Coronary artery (tissue), 2 donors: ENCODE measurements at regions not wholly inside any gene's neighbourhood (a gene's known extent, or its start where the extent isn't known, plus 50 kb on each side); places are given as distances from the start of the nearest gene placed in this dataset.

Experiments used
- DNase-seq: peaks from one replicate; pipeline ENCODE4 v3.0.0-alpha.2; 2017; ENCODE audit warnings: low spot score
- H3K27ac ChIP-seq, 2 donors: fragments of 200-600 bp; sonication (generic); one replicate each; pipeline ENCODE4 v1.5.1; 2016 to 2019
- H3K4me3 ChIP-seq: fragments of 200-600 bp; sonication (generic); 2 replicates; pipeline ENCODE4 v1.5.1; 2016; ENCODE audit warnings: mild to moderate bottlenecking, moderate library complexity
- CTCF ChIP-seq: fragments of 200-600 bp; sonication (generic); IDR thresholded peaks from one replicate; pipeline ENCODE4 v1.5.1; 2019; ENCODE audit warnings: antibody characterized with exemption

DNA sequence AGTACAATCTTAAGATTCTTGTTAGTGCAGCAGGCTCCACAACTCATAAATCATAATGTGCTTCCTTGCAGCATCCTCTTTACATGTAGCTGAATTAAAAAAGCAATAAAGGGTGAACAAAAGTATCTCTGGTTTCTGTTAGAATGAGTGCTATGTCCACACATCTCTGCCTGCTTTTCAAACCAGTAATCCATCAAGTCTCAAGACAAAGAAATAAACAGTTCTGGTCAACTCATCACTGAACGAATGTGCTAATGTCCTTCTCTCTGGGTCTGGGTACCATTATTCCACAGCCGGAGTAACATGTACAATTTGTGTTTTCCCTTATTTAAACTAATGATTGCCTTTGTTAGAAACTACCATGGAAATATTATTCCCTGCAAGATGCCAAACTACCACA lies 273.0 kb upstream of the USP15 start:
- no peak for DNase-seq
- H3K27ac ChIP-seq = no peak overlapping the region
- TF ChIP-seq CTCF = no peak
- H3K4me3 ChIP-seq = no peak overlapping the region

DNA sequence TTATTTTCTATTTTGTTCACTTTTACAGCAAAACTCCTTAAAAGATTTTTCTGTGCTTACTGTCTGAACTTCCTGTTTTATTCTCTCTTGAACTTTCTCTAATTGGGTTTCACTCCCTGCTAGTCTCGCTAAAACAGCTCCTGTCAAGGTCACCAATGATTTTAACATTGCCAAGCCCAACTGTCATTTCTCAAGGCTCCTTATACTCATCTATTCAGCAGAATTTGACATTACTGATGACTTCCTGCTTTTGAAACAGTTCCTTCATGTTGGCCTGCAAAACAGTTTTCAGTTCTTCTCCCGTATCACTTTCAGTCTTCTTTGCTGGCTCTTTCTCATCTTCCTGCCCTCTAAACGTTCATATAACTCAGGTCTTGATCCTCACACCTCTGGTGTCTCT lies 268.5 kb upstream of the USP15 start:
- no peak for DNase-seq
- no peak for TF ChIP-seq CTCF
- Histone ChIP-seq H3K4me3 (no peak overlapping the region), H3K27ac (no peak overlapping the region)

- DNase-seq = no peak
- H3K4me3 ChIP-seq = no peak overlapping the region
- peak; percentile 27 for TF ChIP-seq CTCF
- no peak overlapping the region for H3K27ac ChIP-seq
Measured at GRCh38 chr12:61993734-61994345, 266.4 kb upstream of the USP15 start.

GRCh38 chr12:61996717-61997116 lies 263.5 kb upstream of the USP15 start:
- no peak for DNase-seq
- Histone ChIP-seq H3K27ac (no peak overlapping the region), H3K4me3 (no peak overlapping the region)
- TF ChIP-seq CTCF = no peak

DNA sequence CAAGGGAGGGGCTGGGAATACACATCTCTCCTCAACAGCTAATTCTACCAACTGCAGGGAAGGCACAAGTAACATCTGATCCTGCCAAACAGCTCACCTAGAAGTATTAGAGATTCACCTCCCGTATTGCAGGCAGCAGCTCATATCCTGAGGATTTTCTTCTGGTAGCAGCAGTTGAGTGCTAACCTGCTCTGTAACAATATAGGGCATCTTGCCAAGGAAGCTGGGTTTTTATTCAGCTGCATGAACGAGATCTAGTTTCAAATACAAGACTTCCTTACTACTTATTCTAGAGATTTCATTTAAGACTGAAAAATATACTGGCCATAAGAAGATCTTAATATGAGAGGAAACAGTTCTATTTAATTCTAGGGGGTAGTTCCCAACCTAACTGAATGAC lies 261.4 kb upstream of the USP15 start:
- no peak overlapping the region for H3K27ac ChIP-seq
- no peak for TF ChIP-seq CTCF
- H3K4me3 ChIP-seq = no peak overlapping the region
- no peak for DNase-seq

DNA sequence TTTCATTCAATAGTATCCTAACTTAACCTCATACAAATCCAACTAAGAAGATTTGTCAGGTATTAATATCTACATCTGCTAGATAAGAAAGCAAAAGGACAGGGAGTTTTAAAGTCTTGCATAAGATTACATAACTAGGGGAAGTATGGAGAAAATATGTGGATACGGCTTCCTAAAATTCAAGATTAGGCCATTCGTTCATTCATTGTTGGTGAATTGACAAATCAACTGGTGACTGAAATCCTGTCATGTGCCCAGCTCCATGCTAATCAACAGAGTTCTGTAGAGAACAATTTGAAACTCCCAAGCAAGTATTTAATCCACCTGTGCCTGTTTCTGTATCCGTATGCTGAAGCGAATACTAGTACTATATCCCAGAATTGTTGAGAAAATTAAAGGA lies 260.9 kb upstream of the USP15 start:
- Histone ChIP-seq H3K27ac (no peak overlapping the region), H3K4me3 (no peak overlapping the region)
- DNase-seq = no peak
- no peak for TF ChIP-seq CTCF

DNA sequence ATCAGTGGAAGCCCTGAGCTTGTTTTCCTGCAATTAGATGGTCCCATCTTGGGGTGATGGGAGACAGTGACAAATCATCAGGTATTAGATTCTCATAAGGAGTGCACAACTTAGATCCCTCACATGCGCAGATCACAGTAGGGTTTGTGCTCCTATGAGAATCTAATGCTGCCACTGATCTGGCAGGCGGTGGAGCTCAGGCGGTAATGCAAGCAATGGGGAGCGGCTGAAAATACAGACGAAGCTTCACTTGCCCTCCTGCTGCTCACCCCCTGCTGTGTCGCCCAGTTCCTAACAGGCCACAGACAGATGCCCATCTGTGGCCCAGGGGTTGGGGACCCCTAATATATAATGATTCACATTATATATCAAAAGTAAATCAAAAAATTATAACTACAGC lies 258.8 kb upstream of the USP15 start:
- Histone ChIP-seq H3K27ac (no peak overlapping the region), H3K4me3 (no peak overlapping the region)
- TF ChIP-seq CTCF = no peak
- DNase-seq = no peak
